HepG2 (cell line): ENCODE measurements at regions not wholly inside any gene's neighbourhood (a gene's known extent, or its start where the extent isn't known, plus 50 kb on each side); places are given as distances from the start of the nearest gene placed in this dataset.

Experiments
- ATAC-seq: fragments of 200-7000 bp; cut with Tn5 transposase; 3 replicates; pipeline ENCODE4 v1.9.1; 2020; ENCODE audit warnings: mild to moderate bottlenecking, moderate library complexity
- BruUV-seq: library from RNA; stranded (reverse); fragments of 400-500 nt; replicated peaks from 2 replicates; lab custom pipeline; 2021; lab: Mats Ljungman, UMichigan
- CTCF ChIA-PET: fragments of 300-600 bp; formaldehyde crosslinking; extraction: SDS; loops from one replicate; lab custom pipeline; 2021; ENCODE audit warnings: low total read pairs, inconsistent platforms, low intra/inter-chr PET ratio; lab: Yijun Ruan, JAX
- POLR2A ChIA-PET: fragments of 350-600 bp; sonication (Branson Sonifier 250); formaldehyde crosslinking; loops from one replicate; lab custom pipeline; 2020; ENCODE audit warnings: antibody characterized with exemption, inconsistent platforms; lab: Yijun Ruan, JAX
- DNase-seq: peaks from one replicate; pipeline ENCODE4 v3.0.0-alpha.2; 2015; ENCODE audit warnings: low spot score
- FAIRE-seq: peaks from 3 replicates; lab custom pipeline; 2011; peaks lifted over from hg19 to GRCh38; lab: Jason Lieb, UNC
- H2AFZ ChIP-seq: one replicate; pipeline ENCODE4 v1.6.1; 2011; ENCODE audit warnings: low read length, inconsistent platforms
- H3K27ac ChIP-seq: fragments of 300-600 bp; 3 replicates; pipeline ENCODE4 v1.8.0; 2011; ENCODE audit warnings: mixed run types, mild to moderate bottlenecking, mixed read lengths, low read length, inconsistent platforms; ENCODE audit not compliant: insufficient read depth; ENCODE audit errors: extremely low read length
- H3K27me3 ChIP-seq, 2 experiments: fragments of 200-600 bp in 1 of 2; 2 replicates in 1 of 2; 3 replicates in 1 of 2; pipeline versions ENCODE4 v1.6.0 to v1.8.0; 2011; ENCODE audit warnings: low read length in 2 of 2, mild to moderate bottlenecking in 2 of 2, moderate library complexity in 2 of 2, inconsistent platforms in 1 of 2; ENCODE audit not compliant: insufficient read depth in 2 of 2, control insufficient read depth in 1 of 2
- H3K36me3 ChIP-seq, 2 experiments: fragments of 200-600 bp in 1 of 2; replicated peaks in 1 of 2; 2 replicates in 1 of 2; 3 replicates in 1 of 2; pipeline versions ENCODE4 v1.5.1 to v1.8.0; 2011; ENCODE audit warnings: low read length in 2 of 2, inconsistent platforms in 1 of 2; ENCODE audit not compliant: insufficient read depth in 2 of 2, control insufficient read depth in 1 of 2
- H3K4me1 ChIP-seq: 2 replicates; pipeline ENCODE4 v1.5.1; 2012; ENCODE audit warnings: low read length, inconsistent platforms; ENCODE audit not compliant: insufficient read depth
- H3K4me2 ChIP-seq: 2 replicates; pipeline ENCODE4 v1.6.0; 2011; ENCODE audit warnings: low read depth, low read length, inconsistent platforms
- H3K4me3 ChIP-seq, 3 experiments: fragments of 200-600 bp in 1 of 3; sonication (generic), shearing (Covaris generic) in 1 of 3; replicated peaks in 1 of 3; 2 replicates each; pipeline ENCODE4 v1.5.1; 2011 to 2016; ENCODE audit warnings: low read length in 3 of 3, inconsistent platforms in 2 of 3, low read depth in 2 of 3, mild to moderate bottlenecking in 2 of 3, control low read depth in 1 of 3, mixed read lengths in 1 of 3; ENCODE audit not compliant: insufficient read depth in 1 of 3
- H3K79me2 ChIP-seq: one replicate; pipeline ENCODE4 v1.6.1; 2011; ENCODE audit warnings: low read length, inconsistent platforms; ENCODE audit not compliant: insufficient read depth
- H3K9ac ChIP-seq: 2 replicates; pipeline ENCODE4 v1.6.0; 2011; ENCODE audit warnings: mild to moderate bottlenecking, low read depth, low read length, inconsistent platforms; ENCODE audit not compliant: insufficient read depth
- H3K9me3 ChIP-seq: 2 replicates; pipeline ENCODE4 v1.5.1; 2012; ENCODE audit warnings: mild to moderate bottlenecking, low read length
- H4K20me1 ChIP-seq: 2 replicates; pipeline ENCODE4 v1.6.0; 2011; ENCODE audit warnings: inconsistent platforms, mild to moderate bottlenecking, low read length, moderate library complexity; ENCODE audit not compliant: insufficient read depth
- KDM4B ChIP-seq: sonication (generic); formaldehyde crosslinking; IDR thresholded peaks from 2 replicates; pipeline ENCODE4 v1.4.0; 2020; ENCODE audit warnings: missing genetic modification reagents
- PHF5A ChIP-seq: IDR thresholded peaks from one replicate; pipeline ENCODE4 v1.6.1; 2018; ENCODE audit warnings: low read depth, missing genetic modification reagents; ENCODE audit not compliant: unreplicated experiment
- TOPORS ChIP-seq: sonication (generic); formaldehyde crosslinking; IDR thresholded peaks from 2 replicates; pipeline ENCODE4 v1.8.0; 2023; ENCODE audit warnings: mild to moderate bottlenecking, missing genetic modification reagents
- ZFP82 ChIP-seq: sonication (generic); formaldehyde crosslinking; IDR thresholded peaks from 2 replicates; pipeline ENCODE4 v1.5.1; 2020; ENCODE audit warnings: mild to moderate bottlenecking, missing genetic modification reagents, borderline replicate concordance
- ZNF24 ChIP-seq: fragments of 450-650 bp; IDR thresholded peaks from 2 replicates; pipeline ENCODE4 v1.6.1; 2017; ENCODE audit warnings: antibody characterized with exemption, mild to moderate bottlenecking
- ZNF343 ChIP-seq: sonication (generic); formaldehyde crosslinking; IDR thresholded peaks from 2 replicates; pipeline ENCODE4 v1.4.0; 2020; ENCODE audit warnings: mild to moderate bottlenecking, missing genetic modification reagents
- ZNF362 ChIP-seq: sonication (generic); formaldehyde crosslinking; IDR thresholded peaks from 2 replicates; pipeline ENCODE4 v1.4.0; 2020; ENCODE audit warnings: missing genetic modification reagents, mild to moderate bottlenecking, borderline replicate concordance
- ZNF513 ChIP-seq: sonication (generic); formaldehyde crosslinking; conservative IDR thresholded peaks from 2 replicates; pipeline ENCODE4 v1.5.0; 2020; ENCODE audit warnings: missing genetic modification reagents
- ZNF597 ChIP-seq: sonication (generic); formaldehyde crosslinking; IDR thresholded peaks from 2 replicates; pipeline ENCODE4 v1.5.0; 2020; ENCODE audit warnings: missing genetic modification reagents
- ZNF766 ChIP-seq: sonication (generic); formaldehyde crosslinking; IDR thresholded peaks from 2 replicates; pipeline ENCODE4 v1.5.0; 2020; ENCODE audit warnings: missing genetic modification reagents, borderline replicate concordance
- WGBS: methylation state at CpG from one replicate; pipeline ENCODE4 v1.1.6; 2017; ENCODE audit warnings: low lambda C conversion rate; 5-methylcytosine and 5-hydroxymethylcytosine counted together
- in situ Hi-C: cut with HindIII; loops from 2 replicates; pipeline ENCODE4 v1.10.0; 2017; ENCODE audit warnings: low pct_unique_long_range_greater_than_20kb; ENCODE audit not compliant: extremely low pct_ligation_motif_present
- intact Hi-C: fragments of 100-400 bp; cut with micrococcal nuclease; formaldehyde crosslinking; loops from one replicate; pipeline ENCODE4 v1.10.0; 2022; ENCODE audit not compliant: unreplicated experiment

- intact Hi-C loops (no loop called here), in situ Hi-C loops (no loop called here)
- H3K9me3 ChIP-seq, result no peaks in the 10 kb centered on the region
- no peak overlapping the region for H3K4me3 ChIP-seq
- DNase-seq, result no peak
- peaks cover 0 to 7% of the 10 kb centered on the region in 2 experiments; a peak in 1 of 5 replicates for H3K27me3 ChIP-seq
- H4K20me1 ChIP-seq, result no peaks in the 10 kb centered on the region
- no TSS peak for BruUV-seq
- no peak overlapping the region for H3K27ac ChIP-seq
- FAIRE-seq, result no peak
- H3K4me2 ChIP-seq, result no peak overlapping the region
- POLR2A ChIA-PET, result no interaction called here
- H3K36me3 ChIP-seq, result no peaks in the 10 kb centered on the region
- no peak for TF ChIP-seq ZNF513 (CRISPR knock-in tag)
- TF ChIP-seq PHF5A (CRISPR knock-in tag), result no peak
- TF ChIP-seq ZFP82 (CRISPR knock-in tag), result no peak
- TF ChIP-seq ZNF362 (CRISPR knock-in tag), result no peak
- no peak for TF ChIP-seq ZNF766
- TF ChIP-seq ZNF597 (CRISPR knock-in tag), result no peak
- TF ChIP-seq KDM4B (CRISPR knock-in tag), result no peak
- TF ChIP-seq ZNF24, result no peak
- TF ChIP-seq TOPORS (CRISPR knock-in tag), result no peak
- TF ChIP-seq ZNF343, result no peak
- no peak overlapping the region for H2AFZ ChIP-seq
- H3K4me1 ChIP-seq, result no peaks in the 10 kb centered on the region
- no peaks in the 10 kb centered on the region for H3K79me2 ChIP-seq
- CTCF ChIA-PET, result no interaction called here
- no peak overlapping the region for H3K9ac ChIP-seq
- no peak for ATAC-seq
- WGBS, result 0% methylated on average over 5 of the region's 5 CpGs
Measured at GRCh38 chr12:129964826-129965457, 61.1 kb upstream of the TMEM132D start.
